ENCODE measurements at regions not wholly inside any gene's neighbourhood (a gene's known extent, or its start where the extent isn't known, plus 50 kb on each side); places are given as distances from the start of the nearest gene placed in this dataset.

DNA sequence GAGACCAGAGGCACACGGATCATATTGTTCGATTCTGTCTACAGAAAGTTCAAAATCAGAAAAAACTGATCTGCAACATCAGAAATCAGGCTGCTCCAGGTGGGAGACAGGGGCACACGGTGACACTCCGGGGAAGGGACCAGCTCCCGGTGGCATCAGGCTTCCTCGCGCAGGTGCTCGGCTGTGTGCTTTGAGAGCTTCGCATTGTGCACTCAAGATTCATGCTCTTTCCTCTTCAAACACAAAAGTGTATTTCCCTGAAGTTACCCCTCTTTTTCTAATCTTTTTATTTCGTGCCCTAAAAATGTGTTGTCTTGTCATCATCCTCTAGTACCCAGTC lies 108.1 kb downstream of the DLL1 start:
- POLR2A ChIA-PET, result no interaction called here
- peaks cover 0 to 16% (median 8%) of the 10 kb centered on the region in 11 donors for H3K9me3 Mint-ChIP-seq
- H3K4me3 Mint-ChIP-seq, result no peak overlapping the region
- H3K36me3 ChIP-seq (ENCODE audit: control insufficient read depth in 2 of 3, insufficient read depth in 3 of 3, low read length in 3 of 3), result no peaks in the 10 kb centered on the region
- DNase-seq (no peak), ATAC-seq (no peak)
- H3K27ac ChIP-seq (ENCODE audit: low read depth, low read length), result no peak overlapping the region
- H3K9me3 ChIP-seq (ENCODE audit: control insufficient read depth in 2 of 3, low read length in 3 of 3), result no peaks in the 10 kb centered on the region
- CTCF ChIA-PET, result no interaction called here
- no peaks in the 10 kb centered on the region for H3K27me3 Mint-ChIP-seq
- H3K4me1 Mint-ChIP-seq, result peaks cover 0 to 19% (median 5%) of the 10 kb centered on the region in 7 donors
- intact Hi-C loops (cut with micrococcal nuclease), result no loop called here
- H3K4me1 ChIP-seq (ENCODE audit: control insufficient read depth in 2 of 2, insufficient read depth in 2 of 2, low read length in 2 of 2), result no peaks in the 10 kb centered on the region
- H3K36me3 Mint-ChIP-seq, result peaks cover 0 to 4% (median 0%) of the 10 kb centered on the region in 5 donors
- no peaks in the 10 kb centered on the region for H3K27me3 ChIP-seq (ENCODE audit: control insufficient read depth in 2 of 2, insufficient read depth in 2 of 2, low read length in 2 of 2)
- no peak overlapping the region for H3K4me3 ChIP-seq (ENCODE audit: low read length)
- peak overlapping the region in 1 of 9 donors; percentile 8 for H3K27ac Mint-ChIP-seq

DNA sequence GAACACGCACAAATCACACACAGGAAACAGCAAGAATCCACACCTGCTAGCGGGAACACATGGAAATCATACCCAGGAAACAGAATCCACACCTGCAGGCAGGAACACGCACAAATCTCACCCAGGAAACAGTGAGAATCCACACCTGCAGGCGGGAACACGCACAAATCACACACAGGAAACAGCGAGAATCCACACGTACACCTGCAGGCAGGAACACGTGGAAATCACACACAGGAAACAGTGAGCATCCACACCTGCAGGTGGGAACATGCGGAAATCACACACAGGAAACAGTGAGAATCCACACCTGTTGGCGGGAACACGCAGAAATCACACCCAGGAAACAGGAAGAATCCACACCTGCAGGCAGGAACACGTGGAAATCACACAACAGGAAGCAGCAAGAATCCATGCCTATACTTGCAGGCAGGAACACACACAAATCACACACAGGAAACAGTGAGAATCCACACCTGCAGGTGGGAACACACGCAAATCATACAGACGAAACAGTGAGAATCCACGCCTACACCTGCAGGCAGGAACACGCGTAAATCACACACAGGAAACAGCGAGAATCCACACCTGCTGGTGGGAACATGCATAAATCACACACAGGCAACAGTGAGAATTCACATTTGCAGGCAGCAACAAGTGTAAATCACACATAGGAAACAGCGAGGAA lies 108.6 kb downstream of the DLL1 start:
- no peaks in the 10 kb centered on the region for H3K27me3 Mint-ChIP-seq
- intact Hi-C loops (cut with micrococcal nuclease), result no loop called here
- ChIA-PET POLR2A (no interaction called here), CTCF (no interaction called here)
- Histone ChIP-seq H3K4me1 (ENCODE audit: control insufficient read depth in 2 of 2, insufficient read depth in 2 of 2, low read length in 2 of 2) (no peaks in the 10 kb centered on the region), H3K27me3 (ENCODE audit: control insufficient read depth in 2 of 2, insufficient read depth in 2 of 2, low read length in 2 of 2) (no peaks in the 10 kb centered on the region), H3K27ac (ENCODE audit: low read depth, low read length) (no peak overlapping the region), H3K9me3 (ENCODE audit: control insufficient read depth in 2 of 3, low read length in 3 of 3) (no peaks in the 10 kb centered on the region), H3K36me3 (ENCODE audit: control insufficient read depth in 2 of 3, insufficient read depth in 3 of 3, low read length in 3 of 3) (no peaks in the 10 kb centered on the region), H3K4me3 (ENCODE audit: low read length) (no peak overlapping the region)
- peak overlapping the region in 4 of 9 donors; percentile 8 to 77 (median 66) for H3K27ac Mint-ChIP-seq
- ATAC-seq (no peak), DNase-seq (no peak)
- H3K36me3 Mint-ChIP-seq, result peaks cover 0 to 4% (median 0%) of the 10 kb centered on the region in 5 donors
- peaks cover 0 to 19% (median 5%) of the 10 kb centered on the region in 7 donors for H3K4me1 Mint-ChIP-seq
- H3K4me3 Mint-ChIP-seq, result no peak overlapping the region
- H3K9me3 Mint-ChIP-seq, result peaks cover 0 to 16% (median 8%) of the 10 kb centered on the region in 11 donors

DNA sequence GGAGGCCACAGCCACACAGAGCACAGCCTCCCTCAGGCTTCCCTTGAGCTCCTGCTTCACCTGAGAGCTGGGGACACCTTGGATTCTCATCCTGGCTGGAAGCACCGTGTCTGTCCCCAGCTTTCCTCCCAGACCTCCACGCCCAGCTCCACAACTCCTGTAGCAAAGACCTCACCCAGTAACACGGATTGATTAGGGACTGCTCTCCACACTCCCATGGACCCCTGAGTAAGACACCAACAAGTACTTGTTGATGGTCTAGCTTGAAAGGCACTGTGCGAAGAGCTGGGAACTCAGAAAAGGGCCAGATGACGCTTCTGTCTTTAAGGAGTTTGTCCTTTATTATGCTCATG lies 109.6 kb downstream of the DLL1 start:
- no peaks in the 10 kb centered on the region for H3K27me3 Mint-ChIP-seq
- H3K9me3 ChIP-seq (ENCODE audit: control insufficient read depth in 2 of 3, low read length in 3 of 3), result no peaks in the 10 kb centered on the region
- intact Hi-C loops (cut with micrococcal nuclease), result no loop called here
- H3K4me3 ChIP-seq (ENCODE audit: low read length), result no peak overlapping the region
- ATAC-seq, result no peak
- peaks cover 0 to 5% (median 0%) of the 10 kb centered on the region in 5 donors for H3K36me3 Mint-ChIP-seq
- H3K9me3 Mint-ChIP-seq, result peaks cover 0 to 18% (median 9%) of the 10 kb centered on the region in 11 donors
- no peaks in the 10 kb centered on the region for H3K36me3 ChIP-seq (ENCODE audit: control insufficient read depth in 2 of 3, insufficient read depth in 3 of 3, low read length in 3 of 3)
- H3K4me1 Mint-ChIP-seq, result peaks cover 0 to 22% (median 5%) of the 10 kb centered on the region in 7 donors
- no peak overlapping the region for H3K4me3 Mint-ChIP-seq
- CTCF ChIA-PET, result no interaction called here
- no peak for DNase-seq
- no peak overlapping the region for H3K27ac ChIP-seq (ENCODE audit: low read depth, low read length)
- peak overlapping the region in 1 of 9 donors; percentile 2 for H3K27ac Mint-ChIP-seq
- no peaks in the 10 kb centered on the region for H3K27me3 ChIP-seq (ENCODE audit: control insufficient read depth in 2 of 2, insufficient read depth in 2 of 2, low read length in 2 of 2)
- POLR2A ChIA-PET, result no interaction called here
- H3K4me1 ChIP-seq (ENCODE audit: control insufficient read depth in 2 of 2, insufficient read depth in 2 of 2, low read length in 2 of 2), result no peaks in the 10 kb centered on the region

DNA sequence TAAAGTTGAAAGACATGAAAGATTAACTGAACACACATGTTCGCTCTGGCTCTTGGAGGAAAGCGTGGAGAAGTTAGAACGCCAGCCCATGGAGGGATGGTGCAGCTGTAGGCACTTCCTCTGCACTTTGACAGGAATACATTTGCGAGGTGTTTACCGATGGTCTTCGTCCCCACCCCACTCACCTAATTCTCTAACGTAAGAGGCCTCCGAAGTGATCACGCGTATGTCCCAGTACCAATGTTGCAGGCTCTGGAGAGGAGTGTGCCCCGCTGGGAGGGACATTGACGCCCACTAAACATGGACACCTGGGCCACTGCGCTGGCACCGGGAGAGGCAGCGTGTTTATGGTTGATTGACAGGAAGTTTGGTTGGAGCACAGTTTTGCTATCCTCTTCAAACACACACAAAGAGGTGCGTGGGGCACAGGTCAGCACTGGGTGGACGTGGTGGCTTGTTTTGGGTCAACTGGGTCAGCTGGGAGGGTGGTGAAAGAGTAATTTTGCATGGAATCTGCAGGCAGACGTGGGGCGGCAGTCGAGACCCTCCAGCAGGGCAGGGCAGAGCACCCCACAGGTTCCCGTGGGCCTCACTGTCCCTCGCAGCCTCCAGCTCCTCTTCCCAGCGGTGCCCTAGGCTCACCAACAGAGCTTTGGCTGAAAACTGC lies 110.1 kb downstream of the DLL1 start:
- no peak for ATAC-seq
- peaks cover 0 to 18% (median 9%) of the 10 kb centered on the region in 11 donors for H3K9me3 Mint-ChIP-seq
- no peak for DNase-seq
- no peak overlapping the region for H3K4me3 Mint-ChIP-seq
- peaks cover 0 to 22% (median 5%) of the 10 kb centered on the region in 7 donors for H3K4me1 Mint-ChIP-seq
- Histone ChIP-seq H3K27ac (ENCODE audit: low read depth, low read length) (no peak overlapping the region), H3K4me3 (ENCODE audit: low read length) (no peak overlapping the region), H3K9me3 (ENCODE audit: control insufficient read depth in 2 of 3, low read length in 3 of 3) (no peaks in the 10 kb centered on the region), H3K4me1 (ENCODE audit: control insufficient read depth in 2 of 2, insufficient read depth in 2 of 2, low read length in 2 of 2) (no peaks in the 10 kb centered on the region), H3K36me3 (ENCODE audit: control insufficient read depth in 2 of 3, insufficient read depth in 3 of 3, low read length in 3 of 3) (no peaks in the 10 kb centered on the region), H3K27me3 (ENCODE audit: control insufficient read depth in 2 of 2, insufficient read depth in 2 of 2, low read length in 2 of 2) (no peaks in the 10 kb centered on the region)
- CTCF ChIA-PET, result no interaction called here
- no peak overlapping the region for H3K27ac Mint-ChIP-seq
- intact Hi-C loops (cut with micrococcal nuclease), result no loop called here
- POLR2A ChIA-PET, result no interaction called here
- H3K27me3 Mint-ChIP-seq, result no peaks in the 10 kb centered on the region
- H3K36me3 Mint-ChIP-seq, result peaks cover 0 to 5% (median 0%) of the 10 kb centered on the region in 5 donors

DNA sequence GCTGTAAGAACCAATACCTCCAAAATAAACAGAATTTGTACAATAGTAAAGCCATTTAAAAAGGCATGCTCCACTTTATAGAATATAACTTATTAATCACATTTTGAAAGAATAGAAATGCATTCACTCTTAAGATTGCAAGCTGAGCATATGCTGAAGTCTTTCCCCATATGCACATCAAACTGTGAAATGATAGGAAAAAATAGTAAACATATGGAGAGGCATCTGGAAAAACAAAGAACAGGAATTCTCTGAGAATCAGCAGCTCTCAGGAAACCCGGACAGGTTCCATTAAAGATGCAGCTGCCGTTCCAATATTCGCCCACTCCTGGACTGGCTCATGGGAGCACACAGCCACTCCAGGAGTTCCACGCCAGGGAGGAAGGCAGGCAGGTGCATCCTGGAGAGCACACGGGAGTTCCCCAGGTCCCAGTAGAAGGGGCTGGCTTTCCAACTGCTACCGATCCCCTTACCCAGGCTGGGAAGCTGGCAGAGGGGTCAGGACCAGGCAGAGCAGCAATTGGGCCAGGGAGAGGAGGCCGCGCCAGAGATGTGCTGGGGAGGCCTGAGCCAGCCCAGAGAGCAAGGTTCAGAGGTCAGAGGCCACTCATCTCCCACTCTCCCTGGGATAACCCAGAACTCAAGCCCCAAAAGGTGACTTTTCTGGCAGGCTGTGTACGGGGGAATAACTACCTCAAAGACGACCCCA lies 111.1 kb downstream of the DLL1 start:
- Histone ChIP-seq H3K4me1 (ENCODE audit: control insufficient read depth in 2 of 2, insufficient read depth in 2 of 2, low read length in 2 of 2) (no peaks in the 10 kb centered on the region), H3K27me3 (ENCODE audit: control insufficient read depth in 2 of 2, insufficient read depth in 2 of 2, low read length in 2 of 2) (no peaks in the 10 kb centered on the region), H3K4me3 (ENCODE audit: low read length) (no peak overlapping the region), H3K27ac (ENCODE audit: low read depth, low read length) (no peak overlapping the region), H3K9me3 (ENCODE audit: control insufficient read depth in 2 of 3, low read length in 3 of 3) (no peaks in the 10 kb centered on the region), H3K36me3 (ENCODE audit: control insufficient read depth in 2 of 3, insufficient read depth in 3 of 3, low read length in 3 of 3) (no peaks in the 10 kb centered on the region)
- Mint-ChIP-seq H3K27ac (no peak overlapping the region), H3K36me3 (peaks cover 0 to 5% (median 0%) of the 10 kb centered on the region in 5 donors), H3K27me3 (no peaks in the 10 kb centered on the region), H3K9me3 (peaks cover 0 to 18% (median 9%) of the 10 kb centered on the region in 11 donors), H3K4me1 (peaks cover 0 to 22% (median 5%) of the 10 kb centered on the region in 7 donors), H3K4me3 (no peak overlapping the region)
- ATAC-seq, result no peak
- ChIA-PET POLR2A (no interaction called here), CTCF (no interaction called here)
- intact Hi-C loops (cut with micrococcal nuclease), result no loop called here
- DNase-seq, result no peak

DNA sequence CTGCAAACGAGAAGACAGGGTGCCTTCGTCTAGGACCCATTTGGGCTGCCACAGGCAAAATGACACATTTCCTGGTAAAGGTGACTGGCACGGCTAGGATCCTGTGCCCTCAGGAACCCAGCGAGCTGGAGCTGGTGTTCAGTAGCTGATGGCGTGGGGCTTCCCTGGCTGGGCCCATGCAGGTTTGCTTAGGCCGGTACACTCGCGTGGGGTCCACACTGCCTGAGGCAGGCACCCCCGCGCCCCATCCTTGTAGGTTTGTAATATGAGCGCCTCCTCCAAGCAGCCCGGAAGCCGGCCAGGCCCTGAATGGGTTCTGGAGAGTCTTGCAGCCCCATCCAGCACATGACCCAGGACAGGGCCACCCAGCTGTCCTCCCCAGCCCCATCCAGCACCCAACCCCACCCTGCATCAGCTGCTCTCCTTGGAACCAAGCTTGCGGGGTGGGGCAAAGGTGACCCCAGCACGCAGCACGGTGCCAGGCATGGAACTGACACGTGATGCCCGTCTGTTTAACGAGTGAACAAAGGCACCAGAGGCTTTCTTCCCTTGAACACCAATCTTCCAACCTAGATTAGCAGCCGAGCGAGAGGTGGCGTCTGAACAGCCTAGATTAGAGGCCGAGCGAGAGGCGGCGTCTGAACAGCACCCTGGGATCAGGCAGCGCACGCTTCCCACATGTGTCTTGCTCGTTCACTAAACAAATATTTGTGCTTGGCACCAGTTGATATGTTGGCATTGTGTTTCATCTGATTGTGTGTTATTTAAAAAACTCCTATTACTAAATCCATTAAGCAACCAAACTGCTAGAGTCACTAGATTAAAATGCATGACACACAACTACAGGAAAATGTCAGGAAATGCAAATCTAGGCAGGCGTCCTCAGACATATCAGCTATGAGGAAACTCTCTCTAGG lies 112.1 kb downstream of the DLL1 start:
- intact Hi-C loops (cut with micrococcal nuclease), result no loop called here
- ATAC-seq, result no peak
- H3K27ac ChIP-seq (ENCODE audit: low read depth, low read length), result no peak overlapping the region
- CTCF ChIA-PET, result no interaction called here
- POLR2A ChIA-PET, result no interaction called here
- no peaks in the 10 kb centered on the region for H3K9me3 ChIP-seq (ENCODE audit: control insufficient read depth in 2 of 3, low read length in 3 of 3)
- no peaks in the 10 kb centered on the region for H3K36me3 ChIP-seq (ENCODE audit: control insufficient read depth in 2 of 3, insufficient read depth in 3 of 3, low read length in 3 of 3)
- no peak overlapping the region for H3K4me3 ChIP-seq (ENCODE audit: low read length)
- Mint-ChIP-seq H3K9me3 (peaks cover 0 to 18% (median 9%) of the 10 kb centered on the region in 11 donors), H3K4me3 (no peak overlapping the region), H3K27me3 (no peaks in the 10 kb centered on the region), H3K36me3 (peaks cover 0 to 5% (median 0%) of the 10 kb centered on the region in 5 donors), H3K4me1 (peaks cover 0 to 18% (median 5%) of the 10 kb centered on the region in 7 donors), H3K27ac (peak overlapping the region in 1 of 9 donors; percentile 31)
- no peak for DNase-seq
- H3K27me3 ChIP-seq (ENCODE audit: control insufficient read depth in 2 of 2, insufficient read depth in 2 of 2, low read length in 2 of 2), result no peaks in the 10 kb centered on the region
- no peaks in the 10 kb centered on the region for H3K4me1 ChIP-seq (ENCODE audit: control insufficient read depth in 2 of 2, insufficient read depth in 2 of 2, low read length in 2 of 2)

All from naive thymus-derived CD4-positive, alpha-beta T cell (primary cell).